ENCODE measurements at regions not wholly inside any gene's neighbourhood (a gene's known extent, or its start where the extent isn't known, plus 50 kb on each side); places are given as distances from the start of the nearest gene placed in this dataset.

DNA sequence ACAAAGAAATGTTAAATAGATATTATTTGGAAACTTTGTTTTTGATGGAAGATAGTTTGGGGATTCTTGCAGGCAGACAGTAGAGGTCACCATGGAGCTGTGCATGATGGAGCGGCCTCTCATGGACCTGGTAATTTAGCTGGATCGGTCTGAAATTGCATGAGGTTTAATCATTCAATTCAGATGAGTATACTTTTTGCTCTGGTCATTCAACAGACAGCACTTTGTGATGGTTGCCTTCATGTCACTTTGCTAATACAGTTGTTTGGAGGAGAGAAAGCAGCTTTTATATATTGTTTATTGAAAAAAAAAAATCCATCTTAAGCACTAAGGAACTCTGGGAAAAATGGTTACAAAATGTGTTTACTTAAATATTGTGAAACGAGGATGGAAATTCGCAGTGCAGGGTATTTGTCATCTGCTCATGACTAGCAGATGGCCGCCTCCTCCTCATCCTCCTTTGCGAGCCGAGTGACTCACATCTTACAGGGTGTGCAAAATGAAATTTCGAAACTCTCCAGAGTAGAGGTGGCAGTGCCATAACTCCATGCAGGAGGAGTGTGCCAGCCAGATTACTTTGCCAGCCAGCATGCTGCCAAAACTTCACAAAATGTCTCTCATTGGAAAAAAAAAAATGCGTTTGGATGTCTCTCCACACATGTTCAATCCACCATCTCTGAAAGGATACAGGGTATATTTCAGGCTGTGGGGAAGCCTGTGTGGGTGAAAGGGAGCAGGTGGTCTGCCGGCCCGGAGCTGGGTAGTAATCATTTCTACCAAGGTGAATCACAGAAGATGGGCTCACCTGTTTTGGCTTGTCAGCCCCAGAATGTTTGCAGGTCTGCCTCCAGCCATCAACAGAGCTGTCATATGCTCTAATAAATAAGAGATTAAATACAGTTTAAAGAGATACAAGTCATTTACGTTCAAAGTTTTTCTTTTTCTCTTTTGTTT, 314.9 kb upstream of the DIPK2B start:
- H3K27ac ChIP-seq (ENCODE audit: control insufficient read depth, insufficient read depth, low read length), result peak overlapping the region; percentile 79
- no peaks in the 10 kb centered on the region for H3K9me3 ChIP-seq (ENCODE audit: control insufficient read depth, low read depth, low read length)
- H3K9ac ChIP-seq (ENCODE audit: control insufficient read depth, extremely low read depth, insufficient read depth, low read length), result peak overlapping the region; percentile 55
- peak overlapping the region; percentile 46 for H2AFZ ChIP-seq (ENCODE audit: control insufficient read depth, low read length)
- H3K27me3 ChIP-seq (ENCODE audit: control insufficient read depth, extremely low read depth, insufficient read depth, low read length), result no peaks in the 10 kb centered on the region
- H4K20me1 ChIP-seq (ENCODE audit: control insufficient read depth, extremely low read depth, insufficient read depth, low read length), result no peaks in the 10 kb centered on the region
- H3K36me3 ChIP-seq (ENCODE audit: control insufficient read depth in 2 of 2, extremely low read depth in 1 of 2, insufficient read depth in 2 of 2, low read length in 2 of 2), result peaks cover 6% of the 10 kb centered on the region in 2 experiments
- TF ChIP-seq, protein P1, sequence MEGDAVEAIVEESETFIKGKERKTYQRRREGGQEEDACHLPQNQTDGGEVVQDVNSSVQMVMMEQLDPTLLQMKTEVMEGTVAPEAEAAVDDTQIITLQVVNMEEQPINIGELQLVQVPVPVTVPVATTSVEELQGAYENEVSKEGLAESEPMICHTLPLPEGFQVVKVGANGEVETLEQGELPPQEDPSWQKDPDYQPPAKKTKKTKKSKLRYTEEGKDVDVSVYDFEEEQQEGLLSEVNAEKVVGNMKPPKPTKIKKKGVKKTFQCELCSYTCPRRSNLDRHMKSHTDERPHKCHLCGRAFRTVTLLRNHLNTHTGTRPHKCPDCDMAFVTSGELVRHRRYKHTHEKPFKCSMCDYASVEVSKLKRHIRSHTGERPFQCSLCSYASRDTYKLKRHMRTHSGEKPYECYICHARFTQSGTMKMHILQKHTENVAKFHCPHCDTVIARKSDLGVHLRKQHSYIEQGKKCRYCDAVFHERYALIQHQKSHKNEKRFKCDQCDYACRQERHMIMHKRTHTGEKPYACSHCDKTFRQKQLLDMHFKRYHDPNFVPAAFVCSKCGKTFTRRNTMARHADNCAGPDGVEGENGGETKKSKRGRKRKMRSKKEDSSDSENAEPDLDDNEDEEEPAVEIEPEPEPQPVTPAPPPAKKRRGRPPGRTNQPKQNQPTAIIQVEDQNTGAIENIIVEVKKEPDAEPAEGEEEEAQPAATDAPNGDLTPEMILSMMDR (optimal IDR thresholded peaks at IDR 0.05 in 1 of 3, IDR thresholded peaks at IDR 0.05 in 1 of 3, conservative IDR thresholded peaks at IDR 0.05 in 1 of 3; ENCODE audit: extremely low read depth in 1 of 3, insufficient read depth in 2 of 3, low read length in 3 of 3), result peak; percentile 67 to 80 (median 75)
- TF ChIP-seq EZH2 (IDR thresholded peaks at IDR 0.05; ENCODE audit: low read length), result no peak
- H3K4me3 ChIP-seq (ENCODE audit: control insufficient read depth in 2 of 3, extremely low read depth in 1 of 3, insufficient read depth in 2 of 3, low read depth in 1 of 3, low read length in 3 of 3), result peak overlapping the region in 1 of 3 experiments; percentile 48
- DNase-seq (ENCODE audit: low read depth, low spot score) (peak; percentile 78), FAIRE-seq (peak; percentile 88)
- peak overlapping the region; percentile 78 for H3K4me2 ChIP-seq (ENCODE audit: control insufficient read depth, extremely low read depth, insufficient read depth, low read depth, low read length)
- dilution Hi-C loops (cut with MboI; ENCODE audit: extremely low pct_ligation_motif_present, low sequenced_read_pairs), result no loop called here
- H3K4me1 ChIP-seq (ENCODE audit: control insufficient read depth, extremely low read depth, insufficient read depth, low read length), result peaks cover 41% of the 10 kb centered on the region
- no peaks in the 10 kb centered on the region for H3K9me1 ChIP-seq (ENCODE audit: control insufficient read depth, extremely low read depth, insufficient read depth, low read length)
- no peaks in the 10 kb centered on the region for H3K79me2 ChIP-seq (ENCODE audit: control insufficient read depth, insufficient read depth, low read length)

DNA sequence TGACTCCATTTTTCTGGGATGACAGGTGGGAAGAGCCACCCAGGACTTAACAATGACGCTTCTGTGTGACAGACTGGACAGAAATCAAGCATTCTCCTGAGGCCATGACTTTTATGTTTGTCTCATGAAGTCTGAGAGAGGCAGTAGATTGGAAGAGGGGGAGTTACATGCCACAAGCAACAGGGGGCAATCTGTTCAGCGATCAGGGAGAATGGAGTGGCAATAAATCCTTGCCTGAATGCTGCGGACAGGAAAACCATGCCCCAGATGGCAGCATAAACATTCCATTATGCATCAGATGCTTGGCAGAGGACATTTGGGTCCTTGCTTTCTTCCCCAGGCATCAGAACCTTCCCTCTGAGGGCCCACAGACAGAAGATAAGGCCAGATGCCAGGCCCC, 312.4 kb upstream of the DIPK2B start:
- TF ChIP-seq EZH2 (IDR thresholded peaks at IDR 0.05; ENCODE audit: low read length), result no peak
- TF ChIP-seq, protein P1 (optimal IDR thresholded peaks at IDR 0.05 in 1 of 3, IDR thresholded peaks at IDR 0.05 in 1 of 3, conservative IDR thresholded peaks at IDR 0.05 in 1 of 3; ENCODE audit: extremely low read depth in 1 of 3, insufficient read depth in 2 of 3, low read length in 3 of 3), result no peak
- H4K20me1 ChIP-seq (ENCODE audit: control insufficient read depth, extremely low read depth, insufficient read depth, low read length), result no peaks in the 10 kb centered on the region
- peaks cover 4 to 6% of the 10 kb centered on the region in 2 experiments for H3K36me3 ChIP-seq (ENCODE audit: control insufficient read depth in 2 of 2, extremely low read depth in 1 of 2, insufficient read depth in 2 of 2, low read length in 2 of 2)
- H3K9me3 ChIP-seq (ENCODE audit: control insufficient read depth, low read depth, low read length), result no peaks in the 10 kb centered on the region
- H3K79me2 ChIP-seq (ENCODE audit: control insufficient read depth, insufficient read depth, low read length), result no peaks in the 10 kb centered on the region
- no peak overlapping the region for H3K4me2 ChIP-seq (ENCODE audit: control insufficient read depth, extremely low read depth, insufficient read depth, low read depth, low read length)
- no peaks in the 10 kb centered on the region for H3K9me1 ChIP-seq (ENCODE audit: control insufficient read depth, extremely low read depth, insufficient read depth, low read length)
- H3K27ac ChIP-seq (ENCODE audit: control insufficient read depth, insufficient read depth, low read length), result no peak overlapping the region
- H2AFZ ChIP-seq (ENCODE audit: control insufficient read depth, low read length), result no peak overlapping the region
- H3K4me1 ChIP-seq (ENCODE audit: control insufficient read depth, extremely low read depth, insufficient read depth, low read length), result peaks cover 45% of the 10 kb centered on the region
- dilution Hi-C loops (cut with MboI; ENCODE audit: extremely low pct_ligation_motif_present, low sequenced_read_pairs), result no loop called here
- H3K27me3 ChIP-seq (ENCODE audit: control insufficient read depth, extremely low read depth, insufficient read depth, low read length), result no peaks in the 10 kb centered on the region
- FAIRE-seq (no peak), DNase-seq (ENCODE audit: low read depth, low spot score) (no peak)
- no peak overlapping the region for H3K4me3 ChIP-seq (ENCODE audit: control insufficient read depth in 2 of 3, extremely low read depth in 1 of 3, insufficient read depth in 2 of 3, low read depth in 1 of 3, low read length in 3 of 3)
- H3K9ac ChIP-seq (ENCODE audit: control insufficient read depth, extremely low read depth, insufficient read depth, low read length), result no peak overlapping the region
